Stomach smooth muscle (tissue), 2 donors: ENCODE measurements at regions not wholly inside any gene's neighbourhood (a gene's known extent, or its start where the extent isn't known, plus 50 kb on each side); places are given as distances from the start of the nearest gene placed in this dataset.

Experiments
- H3K27ac ChIP-seq: one replicate; pipeline ENCODE4 v1.7.0; 2013; ENCODE audit warnings: mild to moderate bottlenecking, low read length, inconsistent platforms
- H3K27me3 ChIP-seq, 2 donors: one replicate each; pipeline ENCODE4 v1.7.0; 2013; ENCODE audit warnings: low read length in 2 of 2; ENCODE audit not compliant: insufficient read depth in 2 of 2, control insufficient read depth in 1 of 2
- H3K36me3 ChIP-seq, 2 donors: one replicate each; pipeline ENCODE4 v1.7.0; 2013; ENCODE audit warnings: low read length in 2 of 2; ENCODE audit not compliant: control insufficient read depth in 2 of 2, insufficient read depth in 2 of 2
- H3K4me1 ChIP-seq: one replicate; pipeline ENCODE4 v1.7.0; 2013; ENCODE audit warnings: low read length; ENCODE audit not compliant: control insufficient read depth, insufficient read depth
- H3K4me3 ChIP-seq, 2 donors: one replicate each; pipeline ENCODE4 v1.7.0; 2013; ENCODE audit warnings: low read length in 2 of 2
- H3K9ac ChIP-seq, 2 donors: one replicate each; pipeline ENCODE4 v1.7.0; 2013; ENCODE audit warnings: low read length in 2 of 2, mild to moderate bottlenecking in 1 of 2
- H3K9me3 ChIP-seq, 2 donors: one replicate each; pipeline ENCODE4 v1.7.0; 2013; ENCODE audit warnings: low read length in 2 of 2; ENCODE audit not compliant: control insufficient read depth in 2 of 2
- donor health status: healthy.
- donor health status: Pancreatic carcinoma.

GRCh38 chr2:6757215-6757614 lies 108.5 kb downstream of the CMPK2 start:
- Histone ChIP-seq H3K27me3 (peaks cover 0 to 3% of the 10 kb centered on the region in 2 donors), H3K4me3 (no peak overlapping the region), H3K4me1 (no peaks in the 10 kb centered on the region), H3K9ac (no peak overlapping the region), H3K9me3 (no peaks in the 10 kb centered on the region), H3K27ac (no peak overlapping the region), H3K36me3 (no peaks in the 10 kb centered on the region)

GRCh38 chr2:6759689-6760088 lies 106.0 kb downstream of the CMPK2 start:
- H3K9me3 ChIP-seq = no peaks in the 10 kb centered on the region

GRCh38 chr2:6760132-6760531 lies 105.6 kb downstream of the CMPK2 start:
- peaks cover 0 to 3% of the 10 kb centered on the region in 2 donors for H3K27me3 ChIP-seq
- no peak overlapping the region for H3K27ac ChIP-seq
- H3K4me1 ChIP-seq = no peaks in the 10 kb centered on the region
- H3K4me3 ChIP-seq = no peak overlapping the region
- no peaks in the 10 kb centered on the region for H3K9me3 ChIP-seq
- no peaks in the 10 kb centered on the region for H3K36me3 ChIP-seq
- H3K9ac ChIP-seq = no peak overlapping the region

More at GRCh38 chr2:6759689-6760088, 106.0 kb downstream of the CMPK2 start:
- Histone ChIP-seq H3K9ac (no peak overlapping the region), H3K27ac (no peak overlapping the region), H3K36me3 (no peaks in the 10 kb centered on the region), H3K4me1 (no peaks in the 10 kb centered on the region), H3K4me3 (no peak overlapping the region), H3K27me3 (peaks cover 0 to 3% of the 10 kb centered on the region in 2 donors)

GRCh38 chr2:6764968-6765723 lies 100.6 kb downstream of the CMPK2 start:
- Histone ChIP-seq H3K27me3 (peaks cover 0 to 4% of the 10 kb centered on the region in 2 donors), H3K9me3 (no peaks in the 10 kb centered on the region), H3K9ac (no peak overlapping the region), H3K27ac (no peak overlapping the region), H3K4me1 (no peaks in the 10 kb centered on the region), H3K36me3 (no peaks in the 10 kb centered on the region), H3K4me3 (no peak overlapping the region)

- no peaks in the 10 kb centered on the region for H3K9me3 ChIP-seq
- H3K9ac ChIP-seq = no peak overlapping the region
- H3K4me1 ChIP-seq = no peaks in the 10 kb centered on the region
- H3K27ac ChIP-seq = no peak overlapping the region
- no peak overlapping the region for H3K4me3 ChIP-seq
- H3K27me3 ChIP-seq = peaks cover 0 to 5% of the 10 kb centered on the region in 2 donors
- H3K36me3 ChIP-seq = no peaks in the 10 kb centered on the region
These were observed 96.4 kb downstream of the CMPK2 start for GRCh38 chr2:6769346-6769745.

- Histone ChIP-seq H3K4me1 (no peaks in the 10 kb centered on the region), H3K4me3 (no peak overlapping the region), H3K9me3 (no peaks in the 10 kb centered on the region), H3K36me3 (no peaks in the 10 kb centered on the region), H3K27me3 (peaks cover 0 to 5% of the 10 kb centered on the region in 2 donors), H3K9ac (no peak overlapping the region), H3K27ac (no peak overlapping the region)
These were observed 95.7 kb downstream of the CMPK2 start for GRCh38 chr2:6770006-6770405.

GRCh38 chr2:6771634-6772611 lies 93.8 kb downstream of the CMPK2 start:
- H3K9ac ChIP-seq = no peak overlapping the region
- H3K4me3 ChIP-seq = no peak overlapping the region
- no peaks in the 10 kb centered on the region for H3K4me1 ChIP-seq
- H3K27me3 ChIP-seq = peaks cover 0 to 5% of the 10 kb centered on the region in 2 donors
- no peak overlapping the region for H3K27ac ChIP-seq
- no peaks in the 10 kb centered on the region for H3K9me3 ChIP-seq
- no peaks in the 10 kb centered on the region for H3K36me3 ChIP-seq

GRCh38 chr2:6773007-6773693 lies 92.6 kb downstream of the CMPK2 start:
- H3K36me3 ChIP-seq = no peaks in the 10 kb centered on the region
- H3K27ac ChIP-seq = no peak overlapping the region
- H3K4me3 ChIP-seq = no peak overlapping the region
- no peaks in the 10 kb centered on the region for H3K4me1 ChIP-seq
- no peak overlapping the region for H3K9ac ChIP-seq
- no peaks in the 10 kb centered on the region for H3K9me3 ChIP-seq
- H3K27me3 ChIP-seq = peaks cover 0 to 5% of the 10 kb centered on the region in 2 donors

GRCh38 chr2:6773694-6774044 lies 92.0 kb downstream of the CMPK2 start:
- Histone ChIP-seq H3K9ac (no peak overlapping the region), H3K4me1 (no peaks in the 10 kb centered on the region)

GRCh38 chr2:6776125-6776524 lies 89.6 kb downstream of the CMPK2 start:
- Histone ChIP-seq H3K9me3 (no peaks in the 10 kb centered on the region), H3K27me3 (peaks cover 0 to 4% of the 10 kb centered on the region in 2 donors), H3K4me1 (peaks cover 2% of the 10 kb centered on the region), H3K27ac (no peak overlapping the region), H3K9ac (no peak overlapping the region), H3K36me3 (no peaks in the 10 kb centered on the region), H3K4me3 (no peak overlapping the region)

More at GRCh38 chr2:6773694-6774044, 92.0 kb downstream of the CMPK2 start:
- H3K4me3 ChIP-seq = no peak overlapping the region
- H3K36me3 ChIP-seq = no peaks in the 10 kb centered on the region
- H3K9me3 ChIP-seq = no peaks in the 10 kb centered on the region
- peaks cover 0 to 5% of the 10 kb centered on the region in 2 donors for H3K27me3 ChIP-seq
- no peak overlapping the region for H3K27ac ChIP-seq
